ENCODE measurements at regions not wholly inside any gene's neighbourhood (a gene's known extent, or its start where the extent isn't known, plus 50 kb on each side); places are given as distances from the start of the nearest gene placed in this dataset.

- 0% methylated on average over 3 of the region's 3 CpGs for WGBS (ENCODE audit: insufficient coverage, low coverage, missing lambda C conversion rate)
- H3K27ac ChIP-seq (ENCODE audit: extremely low read depth, low read depth, low read length): no peak overlapping the region
- in situ Hi-C loops (cut with MboI) (no loop called here), intact Hi-C loops (cut with micrococcal nuclease) (no loop called here)
- H3K36me3 ChIP-seq (ENCODE audit: control insufficient read depth, insufficient read depth, low read length): no peaks in the 10 kb centered on the region
- ATAC-seq (no peak), FAIRE-seq (no peak), DNase-seq (ENCODE audit: extremely low read depth in 1 of 4, low spot score in 3 of 4) (no peak)
- no peak for TF ChIP-seq SMAD1 (IDR thresholded peaks at IDR 0.05; ENCODE audit: low read depth, low read length, partially characterized antibody)
- H2AFZ ChIP-seq (ENCODE audit: low read depth, low read length): no peak overlapping the region
- no peak overlapping the region for H3K4me2 ChIP-seq (ENCODE audit: insufficient read depth, low read length)
- H3K4me1 ChIP-seq (replicated peaks in 1 of 2; ENCODE audit: control insufficient read depth in 2 of 2, insufficient read depth in 2 of 2, low read length in 2 of 2): no peaks in the 10 kb centered on the region
- POLR2A ChIA-PET: no interaction called here
- H3K27me3 ChIP-seq (ENCODE audit: control insufficient read depth in 2 of 2, insufficient read depth in 2 of 2, low read length in 2 of 2): no peaks in the 10 kb centered on the region
- no peaks in the 10 kb centered on the region for H3K9me1 ChIP-seq (ENCODE audit: control insufficient read depth, insufficient read depth, low read length)
- H3K9ac ChIP-seq (ENCODE audit: insufficient read depth in 1 of 2, low read depth in 2 of 2, low read length in 2 of 2): no peak overlapping the region
- H3K9me3 ChIP-seq (replicated peaks; ENCODE audit: control insufficient read depth, insufficient read depth, low read depth, low read length): no peaks in the 10 kb centered on the region
- H3K4me3 ChIP-seq: no peak overlapping the region
- BruUV-seq (replicated peaks): no TSS peak
- H4K20me1 ChIP-seq (replicated peaks; ENCODE audit: control insufficient read depth, insufficient read depth, low read length): no peaks in the 10 kb centered on the region
- no peaks in the 10 kb centered on the region for H3K79me2 ChIP-seq (ENCODE audit: control insufficient read depth, insufficient read depth, low read length)
- CTCF ChIA-PET (ENCODE audit: low intra/inter-chr PET ratio): no interaction called here
Observed at GRCh38 chr7:94160719-94161435, 156.7 kb upstream of the BET1 start.

GRCh38 chr7:94161476-94161875, 157.3 kb upstream of the BET1 start:
- H4K20me1 ChIP-seq (replicated peaks; ENCODE audit: control insufficient read depth, insufficient read depth, low read length): no peaks in the 10 kb centered on the region
- H3K4me1 ChIP-seq (replicated peaks in 1 of 2; ENCODE audit: control insufficient read depth in 2 of 2, insufficient read depth in 2 of 2, low read length in 2 of 2): no peaks in the 10 kb centered on the region
- H3K9me1 ChIP-seq (ENCODE audit: control insufficient read depth, insufficient read depth, low read length): no peaks in the 10 kb centered on the region
- ChIA-PET POLR2A (no interaction called here), CTCF (ENCODE audit: low intra/inter-chr PET ratio) (no interaction called here)
- WGBS (ENCODE audit: insufficient coverage, low coverage, missing lambda C conversion rate): 0% methylated on average over 6 of the region's 6 CpGs
- DNase-seq (ENCODE audit: extremely low read depth in 1 of 4, low spot score in 3 of 4): no peak
- no peaks in the 10 kb centered on the region for H3K27me3 ChIP-seq (ENCODE audit: control insufficient read depth in 2 of 2, insufficient read depth in 2 of 2, low read length in 2 of 2)
- H2AFZ ChIP-seq (ENCODE audit: low read depth, low read length): no peak overlapping the region
- H3K27ac ChIP-seq (ENCODE audit: extremely low read depth, low read depth, low read length): no peak overlapping the region
- intact Hi-C loops (cut with micrococcal nuclease): no loop called here
- TF ChIP-seq ZNF518B (CRISPR knock-in tag; IDR thresholded peaks at IDR 0.05) (no peak), NCOA1 (IDR thresholded peaks at IDR 0.05; ENCODE audit: low read depth) (no peak), ZNF644 (tag; IDR thresholded peaks at IDR 0.05; ENCODE audit: low read depth) (no peak), CHCHD3 (CRISPR knock-in tag; IDR thresholded peaks at IDR 0.05) (no peak), ZBTB17 (CRISPR knock-in tag; IDR thresholded peaks at IDR 0.05) (no peak), CBX5 (IDR thresholded peaks at IDR 0.05; ENCODE audit: borderline replicate concordance, low read depth) (no peak)
- no peak overlapping the region for H3K9ac ChIP-seq (ENCODE audit: insufficient read depth in 1 of 2, low read depth in 2 of 2, low read length in 2 of 2)
- ATAC-seq: no peak
- H3K4me3 ChIP-seq: no peak overlapping the region
- no TSS peak for BruUV-seq (replicated peaks)
- H3K9me3 ChIP-seq (replicated peaks; ENCODE audit: control insufficient read depth, insufficient read depth, low read depth, low read length): no peaks in the 10 kb centered on the region
- in situ Hi-C loops (cut with MboI): no loop called here
- H3K36me3 ChIP-seq (ENCODE audit: control insufficient read depth, insufficient read depth, low read length): no peaks in the 10 kb centered on the region
- FAIRE-seq: no peak
- no peak overlapping the region for H3K4me2 ChIP-seq (ENCODE audit: insufficient read depth, low read length)
- no peaks in the 10 kb centered on the region for H3K79me2 ChIP-seq (ENCODE audit: control insufficient read depth, insufficient read depth, low read length)
